HG03175 (cell line): ENCODE measurements at regions not wholly inside any gene's neighbourhood (a gene's known extent, or its start where the extent isn't known, plus 50 kb on each side); places are given as distances from the start of the nearest gene placed in this dataset.
"Not testable (repeated sequence)": the region's sequence is repeated elsewhere in the genome, so short reads cannot be mapped to it uniquely, and the experiment has no call there.

Experiments
- ATAC-seq: cut with Tn5 transposase; IDR thresholded peaks from one replicate; pipeline ENCODE4 v1.9.1; 2021; ENCODE audit warnings: mild to moderate bottlenecking, moderate library complexity; ENCODE audit not compliant: unreplicated experiment

- no peak for ATAC-seq
These were observed 151.5 kb upstream of the ATXN1 start for GRCh38 chr6:16912756-16913155.

GRCh38 chr6:16911088-16911487, 149.8 kb upstream of the ATXN1 start:
- ATAC-seq: no peak

- no peak for ATAC-seq
These were observed 148.5 kb upstream of the ATXN1 start for GRCh38 chr6:16909658-16910360.

- no peak for ATAC-seq
These were observed 146.7 kb upstream of the ATXN1 start for GRCh38 chr6:16907991-16908390.

- ATAC-seq: no peak
These were observed 143.7 kb upstream of the ATXN1 start for GRCh38 chr6:16904957-16905356.

- ATAC-seq: no peak
These were observed 142.2 kb upstream of the ATXN1 start for GRCh38 chr6:16903470-16903869.

- no peak for ATAC-seq
These were observed 141.2 kb upstream of the ATXN1 start for GRCh38 chr6:16902502-16902901.

- no peak for ATAC-seq
These were observed 140.5 kb upstream of the ATXN1 start for GRCh38 chr6:16901782-16902181.

- no peak for ATAC-seq
These were observed 140.0 kb upstream of the ATXN1 start for GRCh38 chr6:16901306-16901705.

GRCh38 chr6:16898640-16899396, 137.6 kb upstream of the ATXN1 start:
- ATAC-seq: no peak

GRCh38 chr6:16897669-16898068, 136.4 kb upstream of the ATXN1 start:
- no peak for ATAC-seq

- ATAC-seq: no peak
These were observed 133.0 kb upstream of the ATXN1 start for GRCh38 chr6:16894301-16894700.

GRCh38 chr6:16891110-16891509, 129.8 kb upstream of the ATXN1 start:
- ATAC-seq: not testable (repeated sequence)

- no peak for ATAC-seq
These were observed 124.3 kb upstream of the ATXN1 start for GRCh38 chr6:16885411-16886160.

- ATAC-seq: no peak
These were observed 123.3 kb upstream of the ATXN1 start for GRCh38 chr6:16884526-16884925.

- ATAC-seq: no peak
These were observed 122.2 kb upstream of the ATXN1 start for GRCh38 chr6:16883414-16883813.

- no peak for ATAC-seq
These were observed 121.0 kb upstream of the ATXN1 start for GRCh38 chr6:16882230-16882629.

GRCh38 chr6:16876852-16877251, 115.6 kb upstream of the ATXN1 start:
- not testable (repeated sequence) for ATAC-seq

- ATAC-seq: no peak
These were observed 114.9 kb upstream of the ATXN1 start for GRCh38 chr6:16876201-16876600.

GRCh38 chr6:16873698-16874097, 112.4 kb upstream of the ATXN1 start:
- no peak for ATAC-seq

- ATAC-seq: no peak
These were observed 111.4 kb upstream of the ATXN1 start for GRCh38 chr6:16872543-16873235.
